GM12892 (cell line): ENCODE measurements at regions not wholly inside any gene's neighbourhood (a gene's known extent, or its start where the extent isn't known, plus 50 kb on each side); places are given as distances from the start of the nearest gene placed in this dataset.

Experiments used
- DNase-seq: peaks from one replicate; pipeline ENCODE4 v3.0.0; 2011; ENCODE audit not compliant: insufficient read length
- FAIRE-seq: peaks from 2 replicates; lab custom pipeline; 2011; peaks lifted over from hg19 to GRCh38; lab: Jason Lieb, UNC
- POLR2A ChIP-seq: IDR thresholded peaks from 2 replicates; pipeline ENCODE4 v1.6.1; 2011; ENCODE audit warnings: low read depth, low read length, control low read depth
- POLR2AphosphoS5 ChIP-seq: IDR thresholded peaks from 2 replicates; pipeline ENCODE4 v1.6.1; 2011; ENCODE audit warnings: low read depth, low read length, control low read depth
- TAF1 ChIP-seq: IDR thresholded peaks from 2 replicates; pipeline ENCODE4 v1.6.1; 2011; ENCODE audit warnings: low read depth, mild to moderate bottlenecking, control low read depth, low read length, borderline replicate concordance

- no peak for FAIRE-seq
- no peak for DNase-seq
- TF ChIP-seq TAF1 (no peak), POLR2A (no peak)
Observed at GRCh38 chr13:68160466-68160865, 930.3 kb upstream of the PCDH9 start.

GRCh38 chr13:68152414-68152813 lies 922.3 kb upstream of the PCDH9 start:
- DNase-seq (no peak), FAIRE-seq (no peak)
- TF ChIP-seq TAF1 (no peak), POLR2AphosphoS5 (no peak), POLR2A (no peak)

GRCh38 chr13:68145852-68146251 lies 915.7 kb upstream of the PCDH9 start:
- DNase-seq (no peak), FAIRE-seq (no peak)
- TF ChIP-seq POLR2AphosphoS5: no peak
- TF ChIP-seq TAF1: no peak
- no peak for TF ChIP-seq POLR2A

- TF ChIP-seq POLR2AphosphoS5 (no peak), POLR2A (no peak), TAF1 (no peak)
- FAIRE-seq: no peak
- DNase-seq: no peak
Observed at GRCh38 chr13:68128297-68128915, 898.3 kb upstream of the PCDH9 start.

- FAIRE-seq (no peak), DNase-seq (no peak)
- TF ChIP-seq TAF1 (no peak), POLR2AphosphoS5 (no peak), POLR2A (no peak)
Observed at GRCh38 chr13:68125087-68125480, 894.9 kb upstream of the PCDH9 start.

GRCh38 chr13:68124437-68125086 lies 894.4 kb upstream of the PCDH9 start:
- TF ChIP-seq TAF1 (no peak), POLR2A (no peak), POLR2AphosphoS5 (no peak)
- no peak for DNase-seq
- FAIRE-seq: no peak

GRCh38 chr13:68110178-68110768 lies 880.1 kb upstream of the PCDH9 start:
- TF ChIP-seq TAF1: no peak
- no peak for TF ChIP-seq POLR2A
- TF ChIP-seq POLR2AphosphoS5: no peak
- DNase-seq: no peak
- FAIRE-seq: no peak

- DNase-seq: no peak
- TF ChIP-seq POLR2A: no peak
- TF ChIP-seq TAF1: no peak
- TF ChIP-seq POLR2AphosphoS5: no peak
- FAIRE-seq: no peak
Observed at GRCh38 chr13:68107667-68108066, 877.5 kb upstream of the PCDH9 start.

GRCh38 chr13:68099631-68100030 lies 869.5 kb upstream of the PCDH9 start:
- DNase-seq (no peak), FAIRE-seq (no peak)
- TF ChIP-seq TAF1 (no peak), POLR2AphosphoS5 (no peak), POLR2A (no peak)

- DNase-seq: no peak
- TF ChIP-seq POLR2A: no peak
- no peak for TF ChIP-seq POLR2AphosphoS5
- no peak for TF ChIP-seq TAF1
Observed at GRCh38 chr13:68081061-68081460, 850.9 kb upstream of the PCDH9 start.

GRCh38 chr13:68078874-68079273 lies 848.7 kb upstream of the PCDH9 start:
- FAIRE-seq (no peak), DNase-seq (no peak)
- TF ChIP-seq TAF1 (no peak), POLR2A (no peak), POLR2AphosphoS5 (no peak)

More at GRCh38 chr13:68081061-68081460, 850.9 kb upstream of the PCDH9 start:
- no peak for FAIRE-seq

GRCh38 chr13:68078469-68078868 lies 848.3 kb upstream of the PCDH9 start:
- TF ChIP-seq TAF1 (no peak), POLR2AphosphoS5 (no peak), POLR2A (no peak)
- FAIRE-seq (no peak), DNase-seq (no peak)
